ENCODE measurements at regions not wholly inside any gene's neighbourhood (a gene's known extent, or its start where the extent isn't known, plus 50 kb on each side); places are given as distances from the start of the nearest gene placed in this dataset.

GRCh38 chr4:112888622-112889021 is 160.8 kb upstream of the ANK2 start:
- H3K4me1 ChIP-seq (ENCODE audit: control insufficient read depth, insufficient read depth, low read length) = no peaks in the 10 kb centered on the region
- no peaks in the 10 kb centered on the region for H3K36me3 ChIP-seq (ENCODE audit: control insufficient read depth, insufficient read depth, low read length)
- no TSS peak for BruUV-seq (replicated peaks)
- no peaks in the 10 kb centered on the region for H3K9me3 ChIP-seq (ENCODE audit: control insufficient read depth, insufficient read depth, low read length)
- H3K4me2 ChIP-seq (ENCODE audit: low read depth, low read length) = no peak overlapping the region
- H4K91ac ChIP-seq (ENCODE audit: insufficient read depth, low read depth, low read length) = no peak overlapping the region
- no peak overlapping the region for H2BK15ac ChIP-seq (ENCODE audit: low read depth, low read length)
- no peak overlapping the region for H3K23ac ChIP-seq (ENCODE audit: low read depth, low read length)
- no CpG with 5 or more reads among the region's 2 CpGs for WGBS, 2 experiments (ENCODE audit: extremely low coverage in 2 of 2, insufficient read length in 1 of 2)
- no peak for ATAC-seq (ENCODE audit: low read depth)
- no peaks in the 10 kb centered on the region for H4K20me1 ChIP-seq (ENCODE audit: insufficient read depth, low read length)
- H3K9me1 ChIP-seq (ENCODE audit: insufficient read depth, low read length) = no peaks in the 10 kb centered on the region
- H3K14ac ChIP-seq (replicated peaks; ENCODE audit: low read depth, low read length) = no peak overlapping the region
- DNase-seq = no peak
- no peak overlapping the region for H2AK5ac ChIP-seq (ENCODE audit: low read depth, low read length)
- H2BK5ac ChIP-seq (ENCODE audit: low read depth, low read length, poor library complexity, severe bottlenecking) = no peak overlapping the region
- intact Hi-C loops (cut with micrococcal nuclease) = no loop called here
- no peaks in the 10 kb centered on the region for H3K79me1 ChIP-seq (ENCODE audit: low read depth in 1 of 2, low read length in 2 of 2)
- no peak overlapping the region for H3K18ac ChIP-seq (ENCODE audit: low read depth, low read length)
- in situ Hi-C loops (cut with MboI; ENCODE audit: low sequenced_read_pairs) = no loop called here
- CTCF ChIA-PET = interaction anchor here (2.1 kb wide), 1 partner anchor 8 kb away, joined by 5 read pairs; no protein-coding TSS in a partner anchor
- H4K5ac ChIP-seq (ENCODE audit: low read depth, low read length) = no peak overlapping the region
- POLR2A ChIA-PET (ENCODE audit: unreplicated experiment) = no interaction called here
- H3K4me3 ChIP-seq (ENCODE audit: insufficient read depth, low read depth, low read length) = no peak overlapping the region
- H2AFZ ChIP-seq (replicated peaks; ENCODE audit: low read length, poor library complexity) = no peak overlapping the region
- H3K9ac ChIP-seq (ENCODE audit: low read depth, low read length) = no peak overlapping the region
- no peak overlapping the region for H4K8ac ChIP-seq (ENCODE audit: low read depth in 2 of 2, low read length in 2 of 2)
- H2BK20ac ChIP-seq (ENCODE audit: low read depth, low read length) = no peak overlapping the region
- no peak overlapping the region for H3K4ac ChIP-seq (ENCODE audit: low read depth, low read length)
- H3K56ac ChIP-seq (ENCODE audit: extremely low read depth, insufficient read depth, low read length) = no peak overlapping the region
- dilution Hi-C loops (cut with HindIII; ENCODE audit: low sequenced_read_pairs, unreplicated experiment) = no loop called here
- no peak overlapping the region for H2AK9ac ChIP-seq (replicated peaks; ENCODE audit: low read depth, low read length, poor library complexity)
- H3K27ac ChIP-seq (ENCODE audit: insufficient read depth, low read length) = no peak overlapping the region
- no peaks in the 10 kb centered on the region for H3K27me3 ChIP-seq (ENCODE audit: control insufficient read depth, insufficient read depth, low read length)
- no peak overlapping the region for H2BK120ac ChIP-seq (ENCODE audit: low read depth, low read length)
- TF ChIP-seq POLR2A (IDR thresholded peaks at IDR 0.05; ENCODE audit: low read depth, low read length) = no peak
- TF ChIP-seq CEBPB (IDR thresholded peaks at IDR 0.05; ENCODE audit: low read depth, low read length) = no peak
- no peak for TF ChIP-seq RAD21 (IDR thresholded peaks at IDR 0.05; ENCODE audit: low read length)
- TF ChIP-seq MXI1 (IDR thresholded peaks at IDR 0.05; ENCODE audit: borderline replicate concordance, low read depth, low read length) = no peak
- no peak for TF ChIP-seq RFX5 (IDR thresholded peaks at IDR 0.05; ENCODE audit: low read depth, low read length)
- no peak for TF ChIP-seq USF2 (IDR thresholded peaks at IDR 0.05; ENCODE audit: low read depth, low read length)
- no peak for TF ChIP-seq FOS (IDR thresholded peaks at IDR 0.05; ENCODE audit: low read depth, low read length)
- TF ChIP-seq ELK1 (IDR thresholded peaks at IDR 0.05; ENCODE audit: borderline replicate concordance, low read depth, low read length) = no peak
- no peak for TF ChIP-seq NFE2L2 (IDR thresholded peaks at IDR 0.05; ENCODE audit: low read depth, low read length)
- no peak for TF ChIP-seq MAFK (IDR thresholded peaks at IDR 0.05; ENCODE audit: low read depth, low read length)

All from IMR-90 (cell line).